HepG2 (cell line): ENCODE measurements at regions not wholly inside any gene's neighbourhood (a gene's known extent, or its start where the extent isn't known, plus 50 kb on each side); places are given as distances from the start of the nearest gene placed in this dataset.

Experiments
- KLF6 ChIP-seq: IDR thresholded peaks from 2 replicates; pipeline ENCODE4 v1.8.0; 2016; ENCODE audit warnings: missing biosample characterization, missing genetic modification reagents
- ZNF790 ChIP-seq: sonication (generic); formaldehyde crosslinking; IDR thresholded peaks from 2 replicates; pipeline ENCODE4 v1.8.0; 2022; ENCODE audit warnings: missing genetic modification reagents, mild to moderate bottlenecking, borderline replicate concordance
- TF ChIP-seq, protein P1 (sequence below): sonication (generic); formaldehyde crosslinking; IDR thresholded peaks from 2 replicates; pipeline ENCODE4 v1.4.0; 2020; ENCODE audit warnings: mild to moderate bottlenecking, missing genetic modification reagents
- TF ChIP-seq, protein P2 (sequence below): sonication (generic); formaldehyde crosslinking; IDR thresholded peaks from 2 replicates; pipeline ENCODE4 v1.5.0; 2020; ENCODE audit warnings: missing genetic modification reagents, mild to moderate bottlenecking, borderline replicate concordance
- TF ChIP-seq, protein P3 (sequence below): sonication (generic); formaldehyde crosslinking; IDR thresholded peaks from 2 replicates; pipeline ENCODE4 v1.5.0; 2020; ENCODE audit warnings: mild to moderate bottlenecking, low read depth, missing genetic modification reagents, borderline replicate concordance

DNA sequence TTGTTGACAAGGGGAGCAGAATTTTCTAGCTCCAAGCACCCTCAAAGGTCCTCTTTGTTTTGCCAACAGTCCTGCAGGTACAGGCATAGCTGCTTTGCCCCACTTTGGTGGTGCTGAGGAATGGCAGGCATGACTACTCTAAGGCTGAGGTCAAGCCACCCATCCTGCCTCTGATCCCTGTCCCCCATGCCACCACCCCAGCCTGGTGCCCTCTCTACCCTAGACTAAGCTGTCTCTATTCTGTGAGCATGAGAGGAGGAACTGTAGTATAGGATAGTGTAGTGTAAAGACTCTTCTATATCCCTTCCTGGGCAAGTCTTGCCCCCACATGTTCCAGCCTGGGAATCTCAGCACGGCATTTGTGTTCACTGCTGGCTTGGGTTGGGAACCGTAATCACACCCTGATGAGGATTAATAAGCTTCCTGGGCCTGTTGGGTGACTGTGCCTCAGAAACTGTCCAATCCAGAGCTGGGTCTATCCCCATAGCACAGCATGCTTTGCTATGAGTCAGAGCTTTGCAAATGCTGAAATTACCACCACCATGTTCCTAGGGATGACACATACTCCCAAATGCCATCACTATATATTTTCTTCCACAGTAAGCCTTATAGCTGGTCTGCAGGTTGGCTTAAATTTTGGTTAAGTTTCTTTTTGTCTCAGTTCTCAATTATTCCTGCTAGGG, 105.7 kb upstream of the PPP2R5A start (continued):
- TF ChIP-seq, protein P1, sequence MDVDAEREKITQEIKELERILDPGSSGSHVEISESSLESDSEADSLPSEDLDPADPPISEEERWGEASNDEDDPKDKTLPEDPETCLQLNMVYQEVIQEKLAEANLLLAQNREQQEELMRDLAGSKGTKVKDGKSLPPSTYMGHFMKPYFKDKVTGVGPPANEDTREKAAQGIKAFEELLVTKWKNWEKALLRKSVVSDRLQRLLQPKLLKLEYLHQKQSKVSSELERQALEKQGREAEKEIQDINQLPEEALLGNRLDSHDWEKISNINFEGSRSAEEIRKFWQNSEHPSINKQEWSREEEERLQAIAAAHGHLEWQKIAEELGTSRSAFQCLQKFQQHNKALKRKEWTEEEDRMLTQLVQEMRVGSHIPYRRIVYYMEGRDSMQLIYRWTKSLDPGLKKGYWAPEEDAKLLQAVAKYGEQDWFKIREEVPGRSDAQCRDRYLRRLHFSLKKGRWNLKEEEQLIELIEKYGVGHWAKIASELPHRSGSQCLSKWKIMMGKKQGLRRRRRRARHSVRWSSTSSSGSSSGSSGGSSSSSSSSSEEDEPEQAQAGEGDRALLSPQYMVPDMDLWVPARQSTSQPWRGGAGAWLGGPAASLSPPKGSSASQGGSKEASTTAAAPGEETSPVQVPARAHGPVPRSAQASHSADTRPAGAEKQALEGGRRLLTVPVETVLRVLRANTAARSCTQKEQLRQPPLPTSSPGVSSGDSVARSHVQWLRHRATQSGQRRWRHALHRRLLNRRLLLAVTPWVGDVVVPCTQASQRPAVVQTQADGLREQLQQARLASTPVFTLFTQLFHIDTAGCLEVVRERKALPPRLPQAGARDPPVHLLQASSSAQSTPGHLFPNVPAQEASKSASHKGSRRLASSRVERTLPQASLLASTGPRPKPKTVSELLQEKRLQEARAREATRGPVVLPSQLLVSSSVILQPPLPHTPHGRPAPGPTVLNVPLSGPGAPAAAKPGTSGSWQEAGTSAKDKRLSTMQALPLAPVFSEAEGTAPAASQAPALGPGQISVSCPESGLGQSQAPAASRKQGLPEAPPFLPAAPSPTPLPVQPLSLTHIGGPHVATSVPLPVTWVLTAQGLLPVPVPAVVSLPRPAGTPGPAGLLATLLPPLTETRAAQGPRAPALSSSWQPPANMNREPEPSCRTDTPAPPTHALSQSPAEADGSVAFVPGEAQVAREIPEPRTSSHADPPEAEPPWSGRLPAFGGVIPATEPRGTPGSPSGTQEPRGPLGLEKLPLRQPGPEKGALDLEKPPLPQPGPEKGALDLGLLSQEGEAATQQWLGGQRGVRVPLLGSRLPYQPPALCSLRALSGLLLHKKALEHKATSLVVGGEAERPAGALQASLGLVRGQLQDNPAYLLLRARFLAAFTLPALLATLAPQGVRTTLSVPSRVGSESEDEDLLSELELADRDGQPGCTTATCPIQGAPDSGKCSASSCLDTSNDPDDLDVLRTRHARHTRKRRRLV, result no peak
- TF ChIP-seq KLF6 (no peak), ZNF790 (CRISPR knock-in tag) (no peak)
- TF ChIP-seq, protein P2, sequence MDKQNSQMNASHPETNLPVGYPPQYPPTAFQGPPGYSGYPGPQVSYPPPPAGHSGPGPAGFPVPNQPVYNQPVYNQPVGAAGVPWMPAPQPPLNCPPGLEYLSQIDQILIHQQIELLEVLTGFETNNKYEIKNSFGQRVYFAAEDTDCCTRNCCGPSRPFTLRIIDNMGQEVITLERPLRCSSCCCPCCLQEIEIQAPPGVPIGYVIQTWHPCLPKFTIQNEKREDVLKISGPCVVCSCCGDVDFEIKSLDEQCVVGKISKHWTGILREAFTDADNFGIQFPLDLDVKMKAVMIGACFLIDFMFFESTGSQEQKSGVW (CRISPR knock-in tag), result no peak
- TF ChIP-seq, protein P3, sequence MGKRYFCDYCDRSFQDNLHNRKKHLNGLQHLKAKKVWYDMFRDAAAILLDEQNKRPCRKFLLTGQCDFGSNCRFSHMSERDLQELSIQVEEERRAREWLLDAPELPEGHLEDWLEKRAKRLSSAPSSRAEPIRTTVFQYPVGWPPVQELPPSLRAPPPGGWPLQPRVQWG (CRISPR knock-in tag), result no peak
